Mesendoderm (in vitro differentiated cells): ENCODE measurements at regions not wholly inside any gene's neighbourhood (a gene's known extent, or its start where the extent isn't known, plus 50 kb on each side); places are given as distances from the start of the nearest gene placed in this dataset.

Experiments used
- DNase-seq: peaks from one replicate; pipeline ENCODE4 v3.0.0; 2013
- H2AK5ac ChIP-seq: 2 replicates; pipeline ENCODE4 v1.6.1; 2013; ENCODE audit warnings: low read length, inconsistent platforms
- H2BK120ac ChIP-seq: 2 replicates; pipeline ENCODE4 v1.6.1; 2013; ENCODE audit warnings: low read depth, mild to moderate bottlenecking, low read length, moderate library complexity, mixed read lengths
- H2BK15ac ChIP-seq: replicated peaks from 2 replicates; pipeline ENCODE4 v1.6.1; 2013; ENCODE audit warnings: low read depth, mild to moderate bottlenecking, moderate library complexity
- H2BK5ac ChIP-seq: 2 replicates; pipeline ENCODE4 v1.6.1; 2013; ENCODE audit warnings: low read length, inconsistent platforms
- H3K18ac ChIP-seq: 2 replicates; pipeline ENCODE4 v1.6.1; 2013; ENCODE audit warnings: mild to moderate bottlenecking, low read length, mixed read lengths
- H3K23ac ChIP-seq: one replicate; pipeline ENCODE4 v1.6.1; 2013; ENCODE audit warnings: low read length
- H3K27ac ChIP-seq: 2 replicates; pipeline ENCODE4 v1.5.1; 2013; ENCODE audit warnings: low read depth, mild to moderate bottlenecking, inconsistent platforms, low read length, moderate library complexity
- H3K27me3 ChIP-seq: 2 replicates; pipeline ENCODE4 v1.6.1; 2013; ENCODE audit warnings: low read length, control low read depth, mild to moderate bottlenecking, inconsistent platforms; ENCODE audit not compliant: insufficient read depth, poor library complexity
- H3K36me3 ChIP-seq: 2 replicates; pipeline ENCODE4 v1.6.1; 2013; ENCODE audit warnings: low read length, inconsistent platforms; ENCODE audit not compliant: control insufficient read depth, insufficient read depth
- H3K4ac ChIP-seq: one replicate; pipeline ENCODE4 v1.6.1; 2013; ENCODE audit warnings: low read depth, mild to moderate bottlenecking, low read length, moderate library complexity
- H3K4me1 ChIP-seq: 2 replicates; pipeline ENCODE4 v1.6.1; 2013; ENCODE audit warnings: low read depth, low read length, inconsistent platforms; ENCODE audit not compliant: control insufficient read depth
- H3K4me2 ChIP-seq: 2 replicates; pipeline ENCODE4 v1.6.1; 2013; ENCODE audit warnings: low read length
- H3K4me3 ChIP-seq: 2 replicates; pipeline ENCODE4 v1.5.1; 2013; ENCODE audit warnings: mild to moderate bottlenecking, low read length
- H3K56ac ChIP-seq: one replicate; pipeline ENCODE4 v1.6.1; 2013; ENCODE audit warnings: low read length
- H3K79me1 ChIP-seq: 2 replicates; pipeline ENCODE4 v1.6.1; 2013; ENCODE audit warnings: low read length, inconsistent platforms
- H3K79me2 ChIP-seq: 2 replicates; pipeline ENCODE4 v1.6.1; 2013; ENCODE audit warnings: mild to moderate bottlenecking, low read length; ENCODE audit not compliant: control insufficient read depth, insufficient read depth
- H3K9ac ChIP-seq: 2 replicates; pipeline ENCODE4 v1.6.1; 2013; ENCODE audit warnings: low read length, inconsistent platforms
- H4K5ac ChIP-seq: one replicate; pipeline ENCODE4 v1.6.1; 2013; ENCODE audit warnings: low read length
- H4K8ac ChIP-seq: one replicate; pipeline ENCODE4 v1.6.1; 2013; ENCODE audit warnings: low read depth, mild to moderate bottlenecking, control low read depth, low read length, moderate library complexity
- WGBS: extraction: QIAGEN DNeasy Blood & Tissue Kit; methylation state at CpG from one replicate; pipeline ENCODE4 v1.1.7; 2013; ENCODE audit warnings: low lambda C conversion rate, missing lambda C conversion rate; ENCODE audit not compliant: insufficient coverage; ENCODE audit errors: extremely low coverage; 5-methylcytosine and 5-hydroxymethylcytosine counted together

- no peak overlapping the region for H3K23ac ChIP-seq
- H3K4me3 ChIP-seq, result no peak overlapping the region
- no peak overlapping the region for H2AK5ac ChIP-seq
- H2BK15ac ChIP-seq, result no peak overlapping the region
- no peak overlapping the region for H3K27ac ChIP-seq
- H2BK120ac ChIP-seq, result no peak overlapping the region
- no peak overlapping the region for H3K4ac ChIP-seq
- H3K4me1 ChIP-seq, result no peaks in the 10 kb centered on the region
- no peak overlapping the region for H4K8ac ChIP-seq
- no CpG with 5 or more reads among the region's 3 CpGs for WGBS
- no peak overlapping the region for H3K9ac ChIP-seq
- H3K18ac ChIP-seq, result no peak overlapping the region
- H2BK5ac ChIP-seq, result no peak overlapping the region
- no peak overlapping the region for H3K4me2 ChIP-seq
- no peaks in the 10 kb centered on the region for H3K79me1 ChIP-seq
- H4K5ac ChIP-seq, result no peak overlapping the region
- no peaks in the 10 kb centered on the region for H3K79me2 ChIP-seq
- H3K27me3 ChIP-seq, result no peaks in the 10 kb centered on the region
- DNase-seq, result no peak
- H3K56ac ChIP-seq, result no peak overlapping the region
- no peaks in the 10 kb centered on the region for H3K36me3 ChIP-seq
Observed at GRCh38 chr1:87840767-87841166, 512.1 kb downstream of the LMO4 start.

- no peak overlapping the region for H2BK5ac ChIP-seq
- DNase-seq, result no peak
- no peaks in the 10 kb centered on the region for H3K27me3 ChIP-seq
- no peak overlapping the region for H3K4me3 ChIP-seq
- H3K27ac ChIP-seq, result no peak overlapping the region
- H2AK5ac ChIP-seq, result no peak overlapping the region
- H3K23ac ChIP-seq, result no peak overlapping the region
- H3K18ac ChIP-seq, result no peak overlapping the region
- no peaks in the 10 kb centered on the region for H3K4me1 ChIP-seq
- H3K56ac ChIP-seq, result no peak overlapping the region
- no peaks in the 10 kb centered on the region for H3K79me2 ChIP-seq
- H3K79me1 ChIP-seq, result no peaks in the 10 kb centered on the region
- 100% methylated on average over 1 of the region's 1 CpG for WGBS
- no peak overlapping the region for H4K8ac ChIP-seq
- H3K4ac ChIP-seq, result no peak overlapping the region
- no peak overlapping the region for H4K5ac ChIP-seq
- H3K9ac ChIP-seq, result no peak overlapping the region
- no peaks in the 10 kb centered on the region for H3K36me3 ChIP-seq
- H2BK15ac ChIP-seq, result no peak overlapping the region
- no peak overlapping the region for H2BK120ac ChIP-seq
- no peak overlapping the region for H3K4me2 ChIP-seq
Observed at GRCh38 chr1:87841332-87841731, 512.7 kb downstream of the LMO4 start.

GRCh38 chr1:87842156-87842555, 513.5 kb downstream of the LMO4 start:
- Histone ChIP-seq H3K27ac (no peak overlapping the region), H3K4ac (no peak overlapping the region), H2AK5ac (no peak overlapping the region), H3K36me3 (no peaks in the 10 kb centered on the region), H2BK5ac (no peak overlapping the region), H4K5ac (no peak overlapping the region), H3K27me3 (no peaks in the 10 kb centered on the region), H3K56ac (no peak overlapping the region), H3K9ac (no peak overlapping the region), H3K4me3 (no peak overlapping the region), H3K23ac (no peak overlapping the region), H2BK15ac (no peak overlapping the region), H3K79me1 (no peaks in the 10 kb centered on the region), H3K79me2 (no peaks in the 10 kb centered on the region), H3K4me2 (no peak overlapping the region), H4K8ac (no peak overlapping the region), H2BK120ac (no peak overlapping the region), H3K18ac (no peak overlapping the region), H3K4me1 (no peaks in the 10 kb centered on the region)
- no peak for DNase-seq
- no CpG with 5 or more reads among the region's 1 CpG for WGBS

GRCh38 chr1:87844251-87844650, 515.6 kb downstream of the LMO4 start:
- no peak for DNase-seq
- WGBS, result no CpG with 5 or more reads among the region's 4 CpGs
- H2BK15ac ChIP-seq, result no peak overlapping the region
- H2AK5ac ChIP-seq, result no peak overlapping the region
- no peak overlapping the region for H2BK5ac ChIP-seq
- H3K27me3 ChIP-seq, result no peaks in the 10 kb centered on the region
- H3K79me2 ChIP-seq, result no peaks in the 10 kb centered on the region
- H3K56ac ChIP-seq, result no peak overlapping the region
- no peaks in the 10 kb centered on the region for H3K36me3 ChIP-seq
- no peak overlapping the region for H4K8ac ChIP-seq
- H3K9ac ChIP-seq, result no peak overlapping the region
- H3K27ac ChIP-seq, result no peak overlapping the region
- H4K5ac ChIP-seq, result no peak overlapping the region
- no peaks in the 10 kb centered on the region for H3K79me1 ChIP-seq
- H3K18ac ChIP-seq, result no peak overlapping the region
- no peak overlapping the region for H3K4me3 ChIP-seq
- H3K23ac ChIP-seq, result no peak overlapping the region
- H3K4me2 ChIP-seq, result no peak overlapping the region
- H3K4ac ChIP-seq, result no peak overlapping the region
- H3K4me1 ChIP-seq, result no peaks in the 10 kb centered on the region
- H2BK120ac ChIP-seq, result no peak overlapping the region

- Histone ChIP-seq H3K27ac (no peak overlapping the region), H3K4me3 (no peak overlapping the region), H3K18ac (no peak overlapping the region), H3K79me1 (no peaks in the 10 kb centered on the region), H2BK5ac (no peak overlapping the region), H3K4me1 (no peaks in the 10 kb centered on the region), H3K36me3 (no peaks in the 10 kb centered on the region), H3K27me3 (no peaks in the 10 kb centered on the region), H2BK120ac (no peak overlapping the region), H3K4ac (no peak overlapping the region), H3K79me2 (no peaks in the 10 kb centered on the region), H3K4me2 (no peak overlapping the region), H2BK15ac (no peak overlapping the region), H3K56ac (no peak overlapping the region), H2AK5ac (no peak overlapping the region), H3K9ac (no peak overlapping the region), H4K8ac (no peak overlapping the region), H4K5ac (no peak overlapping the region), H3K23ac (no peak overlapping the region)
- WGBS, result no CpG with 5 or more reads among the region's 5 CpGs
- DNase-seq, result no peak
Observed at GRCh38 chr1:87851490-87851889, 522.8 kb downstream of the LMO4 start.

GRCh38 chr1:87852410-87853161, 523.9 kb downstream of the LMO4 start:
- H3K4me2 ChIP-seq, result no peak overlapping the region
- no peaks in the 10 kb centered on the region for H3K79me1 ChIP-seq
- H3K23ac ChIP-seq, result no peak overlapping the region
- H4K5ac ChIP-seq, result no peak overlapping the region
- no peaks in the 10 kb centered on the region for H3K27me3 ChIP-seq
- H2BK5ac ChIP-seq, result no peak overlapping the region
- no CpG with 5 or more reads among the region's 4 CpGs for WGBS
- H4K8ac ChIP-seq, result no peak overlapping the region
- H3K56ac ChIP-seq, result no peak overlapping the region
- no peak overlapping the region for H2BK15ac ChIP-seq
- no peak overlapping the region for H3K27ac ChIP-seq
- H3K79me2 ChIP-seq, result no peaks in the 10 kb centered on the region
- no peaks in the 10 kb centered on the region for H3K4me1 ChIP-seq
- H2BK120ac ChIP-seq, result no peak overlapping the region
- H3K36me3 ChIP-seq, result no peaks in the 10 kb centered on the region
- H3K18ac ChIP-seq, result no peak overlapping the region
- H2AK5ac ChIP-seq, result no peak overlapping the region
- H3K4me3 ChIP-seq, result no peak overlapping the region
- no peak overlapping the region for H3K4ac ChIP-seq
- no peak for DNase-seq
- no peak overlapping the region for H3K9ac ChIP-seq
